GM06990 (cell line): ENCODE measurements at regions not wholly inside any gene's neighbourhood (a gene's known extent, or its start where the extent isn't known, plus 50 kb on each side); places are given as distances from the start of the nearest gene placed in this dataset.

Source experiments
- DNase-seq: peaks from one replicate; pipeline ENCODE4 v3.0.0-alpha.2; 2011; ENCODE audit not compliant: insufficient read length; ENCODE audit errors: extremely low read depth
- H3K27me3 ChIP-seq: replicated peaks from 2 replicates; pipeline ENCODE4 v1.6.0; 2011; ENCODE audit warnings: low read length; ENCODE audit not compliant: control insufficient read depth, insufficient read depth
- H3K36me3 ChIP-seq: 2 replicates; pipeline ENCODE4 v1.5.1; 2011; ENCODE audit warnings: low read length; ENCODE audit not compliant: control insufficient read depth, insufficient read depth
- H3K4me3 ChIP-seq: replicated peaks from 2 replicates; pipeline ENCODE4 v1.5.1; 2011; ENCODE audit warnings: low read depth, mild to moderate bottlenecking, control low read depth, low read length
- CTCF ChIP-seq: IDR thresholded peaks from 2 replicates; pipeline ENCODE4 v1.5.1; 2011; ENCODE audit warnings: low read length, control low read depth, mild to moderate bottlenecking, inconsistent platforms; ENCODE audit not compliant: insufficient read depth, poor library complexity, severe bottlenecking

GRCh38 chr4:188680004-188680666 is 540.9 kb downstream of the TRIML1 start:
- Histone ChIP-seq H3K36me3 (no peaks in the 10 kb centered on the region), H3K4me3 (no peak overlapping the region), H3K27me3 (no peaks in the 10 kb centered on the region)
- no peak for DNase-seq
- TF ChIP-seq CTCF, result no peak

- TF ChIP-seq CTCF, result no peak
- Histone ChIP-seq H3K36me3 (no peaks in the 10 kb centered on the region), H3K27me3 (no peaks in the 10 kb centered on the region), H3K4me3 (no peak overlapping the region)
- no peak for DNase-seq
Measured at GRCh38 chr4:188680667-188681063, 541.4 kb downstream of the TRIML1 start.

- no peak for DNase-seq
- no peaks in the 10 kb centered on the region for H3K27me3 ChIP-seq
- no peak overlapping the region for H3K4me3 ChIP-seq
- TF ChIP-seq CTCF, result no peak
- H3K36me3 ChIP-seq, result no peaks in the 10 kb centered on the region
Measured at GRCh38 chr4:188682321-188682720, 543.1 kb downstream of the TRIML1 start.

- no peaks in the 10 kb centered on the region for H3K27me3 ChIP-seq
- no peaks in the 10 kb centered on the region for H3K36me3 ChIP-seq
- no peak overlapping the region for H3K4me3 ChIP-seq
- DNase-seq, result no peak
- TF ChIP-seq CTCF, result no peak
Measured at GRCh38 chr4:188683571-188683970, 544.3 kb downstream of the TRIML1 start.

- no peak for TF ChIP-seq CTCF
- no peak overlapping the region for H3K4me3 ChIP-seq
- DNase-seq, result no peak
- H3K27me3 ChIP-seq, result no peaks in the 10 kb centered on the region
- no peaks in the 10 kb centered on the region for H3K36me3 ChIP-seq
Measured at GRCh38 chr4:188688956-188689355, 549.7 kb downstream of the TRIML1 start.

GRCh38 chr4:188691811-188692210 is 552.6 kb downstream of the TRIML1 start:
- TF ChIP-seq CTCF, result no peak
- no peak for DNase-seq
- Histone ChIP-seq H3K27me3 (no peaks in the 10 kb centered on the region), H3K4me3 (no peak overlapping the region), H3K36me3 (no peaks in the 10 kb centered on the region)
